GM19452 (cell line): ENCODE measurements at regions not wholly inside any gene's neighbourhood (a gene's known extent, or its start where the extent isn't known, plus 50 kb on each side); places are given as distances from the start of the nearest gene placed in this dataset.
"Not testable (repeated sequence)": the region's sequence is repeated elsewhere in the genome, so short reads cannot be mapped to it uniquely, and the experiment has no call there.

Experiments
- ATAC-seq: cut with Tn5 transposase; IDR thresholded peaks from one replicate; pipeline ENCODE4 v1.9.1; 2021; ENCODE audit not compliant: unreplicated experiment

DNA sequence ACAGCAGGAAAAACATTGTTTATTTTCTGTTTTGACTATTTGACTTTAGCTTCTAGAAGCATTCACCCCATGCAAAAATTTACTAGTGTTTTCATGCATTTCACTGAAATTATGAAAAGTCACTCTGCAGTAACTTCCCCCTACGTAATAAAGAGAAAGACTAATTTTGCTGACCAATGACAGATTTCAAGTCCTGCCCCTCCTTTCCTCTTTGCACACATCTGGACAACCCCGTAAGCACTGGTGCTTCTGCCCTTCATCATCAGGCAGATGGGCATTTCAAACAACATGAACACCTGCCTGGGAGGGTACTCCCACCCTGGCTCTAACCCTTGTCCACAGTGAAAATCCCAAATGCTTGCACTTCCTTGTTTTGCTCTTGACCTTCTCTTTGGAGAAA is 815.0 kb upstream of the ID2 start:
- ATAC-seq: no peak

DNA sequence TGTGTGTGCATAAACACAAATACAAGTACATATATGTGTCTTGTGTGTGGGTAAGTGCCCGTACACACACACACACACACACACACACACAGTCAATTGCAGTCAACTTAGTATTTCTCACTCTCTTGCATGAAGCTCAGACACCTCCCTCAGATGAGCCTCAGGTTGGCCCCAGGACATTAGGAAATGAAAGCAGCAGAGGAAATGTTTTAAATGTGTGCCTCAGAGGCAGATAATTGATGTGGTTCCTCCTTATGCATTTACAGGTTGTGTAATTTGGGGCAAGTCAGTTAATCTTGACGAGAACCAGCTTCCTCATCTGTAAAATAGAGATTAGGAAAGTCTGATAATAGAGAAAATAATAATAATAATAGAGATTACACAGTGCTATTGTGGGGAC is 814.0 kb upstream of the ID2 start:
- ATAC-seq: no peak

GRCh38 chr2:7868836-7869235 is 813.0 kb upstream of the ID2 start:
- ATAC-seq: no peak

DNA sequence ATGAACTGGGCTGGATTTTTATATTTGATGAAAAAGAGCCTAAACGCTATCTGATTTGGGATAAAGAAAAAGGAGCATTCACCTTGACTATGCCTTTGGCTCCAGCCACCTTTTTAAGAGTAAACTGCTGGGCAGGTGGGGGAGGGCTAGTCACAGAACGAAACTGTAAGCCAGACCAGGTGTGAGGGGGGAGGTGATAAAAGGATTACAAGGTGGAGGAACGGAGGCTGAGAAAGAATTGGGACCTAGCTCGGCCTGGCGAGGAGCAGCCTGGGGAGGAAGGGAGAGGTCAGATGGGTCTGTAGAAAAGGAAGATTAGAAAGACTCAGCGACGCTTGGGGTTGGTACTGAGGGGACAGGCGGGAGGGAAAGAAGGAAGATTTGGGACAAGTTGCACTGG is 805.4 kb upstream of the ID2 start:
- not testable (repeated sequence) for ATAC-seq

DNA sequence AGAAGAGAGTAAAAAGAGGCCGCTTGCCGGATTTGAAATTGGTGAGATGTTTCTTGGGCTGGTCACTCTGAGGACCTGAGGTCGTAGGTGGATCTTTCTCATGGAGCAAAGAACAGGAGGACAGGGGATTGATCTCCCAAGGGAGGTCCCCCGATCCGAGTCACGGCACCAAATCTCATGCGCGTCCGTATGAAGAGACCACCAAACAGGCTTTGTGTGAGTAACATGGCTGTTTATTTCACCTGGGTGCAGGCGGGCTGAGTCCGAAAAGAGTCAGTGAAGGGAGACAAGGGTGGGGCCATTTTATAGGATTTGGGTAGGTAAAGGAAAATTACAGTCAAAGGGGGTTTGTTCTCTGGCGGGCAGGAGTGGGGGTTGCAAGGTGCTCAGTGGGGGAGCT is 803.6 kb upstream of the ID2 start:
- not testable (repeated sequence) for ATAC-seq

DNA sequence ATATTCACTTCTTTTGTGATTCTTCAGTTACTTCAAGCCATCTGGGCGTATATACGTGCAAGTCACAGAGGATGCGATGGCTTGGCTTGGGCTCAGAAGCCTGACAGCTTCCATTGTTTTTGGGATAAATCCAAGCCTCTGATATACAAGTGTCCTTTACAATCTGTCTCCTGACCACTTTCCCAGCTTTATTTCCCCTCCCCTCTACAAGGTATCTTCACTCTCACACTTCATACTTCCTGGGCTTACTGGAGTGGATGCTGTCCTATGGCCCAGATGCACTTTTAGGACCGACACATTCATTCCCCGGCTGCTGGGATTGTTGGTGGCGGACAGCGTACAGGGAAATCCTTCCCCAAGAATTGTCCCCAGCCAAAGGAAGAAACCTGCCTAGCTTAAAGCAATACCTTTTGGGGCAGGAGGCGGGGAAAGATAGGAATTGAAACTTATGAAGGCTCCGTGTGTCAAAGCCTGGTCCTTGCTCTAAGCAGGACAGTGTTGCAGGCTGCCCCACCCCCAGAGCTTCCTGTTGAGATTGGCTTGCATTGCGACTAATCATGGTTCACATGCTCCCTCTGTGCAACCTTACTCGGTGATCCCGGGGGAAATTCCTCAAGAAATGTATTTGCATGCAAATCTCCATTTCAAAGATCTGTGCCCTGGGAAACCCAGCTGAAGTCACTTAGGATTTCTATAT is 802.9 kb upstream of the ID2 start:
- ATAC-seq: no peak

DNA sequence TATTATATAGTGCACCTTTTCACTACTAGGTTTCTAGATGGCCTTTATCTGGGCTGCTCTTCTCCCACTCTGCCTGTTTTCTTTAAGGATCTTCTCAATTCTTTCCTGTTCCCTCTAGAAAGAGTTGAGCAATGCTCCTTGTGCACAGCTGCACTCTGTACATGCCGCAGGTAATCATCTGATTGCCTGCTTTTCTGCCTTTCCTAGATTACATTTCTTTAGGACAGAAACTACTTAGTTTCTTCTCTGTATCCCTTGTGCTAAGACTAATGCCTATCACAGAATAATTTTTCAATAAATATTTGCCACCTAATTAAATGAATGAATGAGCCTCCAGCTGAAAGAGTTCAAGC is 802.4 kb upstream of the ID2 start:
- ATAC-seq: no peak

GRCh38 chr2:7880126-7880525 is 801.7 kb upstream of the ID2 start:
- ATAC-seq: no peak

- ATAC-seq: no peak
Measured at GRCh38 chr2:7880566-7880965, 801.3 kb upstream of the ID2 start.

DNA sequence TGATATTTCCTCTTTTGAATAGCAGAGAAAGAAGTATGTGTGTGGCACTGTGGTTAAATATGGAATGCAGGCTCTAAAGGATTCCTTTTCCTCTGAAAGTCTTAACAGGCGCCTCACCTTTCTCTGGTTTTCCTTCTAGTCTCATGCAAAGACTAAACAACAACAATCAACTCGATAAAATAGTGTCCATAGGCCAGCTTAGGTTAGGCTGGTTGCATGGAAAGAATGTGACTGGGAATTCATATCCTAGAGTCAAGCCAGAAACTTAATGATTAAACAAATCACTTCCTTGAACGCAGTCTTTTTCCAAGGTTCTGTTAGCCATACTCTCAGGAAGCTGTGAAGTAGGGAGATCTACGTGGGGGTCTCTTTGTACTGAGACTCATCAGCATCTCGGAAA is 800.8 kb upstream of the ID2 start:
- ATAC-seq: no peak

- ATAC-seq: no peak
Measured at GRCh38 chr2:7881466-7881865, 800.4 kb upstream of the ID2 start.

DNA sequence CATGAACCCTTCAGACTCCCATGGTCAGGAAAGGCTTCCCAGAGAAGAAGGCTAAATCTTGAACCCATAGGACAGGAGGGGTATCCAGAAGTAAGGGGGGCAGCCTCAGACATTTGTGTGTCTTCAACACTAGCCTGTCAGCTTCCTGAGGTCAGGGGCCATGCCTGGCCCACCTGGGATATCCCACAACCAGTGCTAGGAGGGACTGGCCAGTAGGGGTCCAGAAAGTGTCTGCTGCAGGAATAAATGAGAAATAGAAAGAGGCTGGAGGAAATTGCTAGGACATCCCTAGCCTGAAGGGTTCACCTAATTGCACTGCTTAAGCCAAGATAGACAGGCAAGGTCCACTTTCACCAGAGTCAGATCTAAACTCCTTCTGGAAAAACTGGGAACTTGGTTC is 799.6 kb upstream of the ID2 start:
- ATAC-seq: no peak

DNA sequence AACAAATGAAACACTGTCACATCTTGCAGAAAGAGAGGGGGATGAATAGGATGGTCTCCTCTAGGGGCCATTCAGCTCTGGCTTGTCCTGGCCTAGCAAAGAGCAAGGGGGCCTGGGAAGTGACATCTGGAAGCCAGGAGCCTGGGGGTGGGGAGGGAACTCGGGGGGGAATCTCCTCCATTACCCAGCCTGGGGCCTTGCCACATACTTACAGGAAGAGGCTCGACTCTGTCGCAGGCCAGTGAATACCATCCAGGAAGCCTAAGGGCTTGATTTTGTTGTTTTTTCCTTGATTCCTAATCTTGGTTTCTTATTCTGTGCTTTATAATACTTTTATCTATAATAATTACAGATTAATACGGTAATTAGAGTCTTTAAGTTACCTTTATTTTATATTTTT is 797.5 kb upstream of the ID2 start:
- ATAC-seq: no peak

- ATAC-seq: no peak
Measured at GRCh38 chr2:7886666-7887065, 795.2 kb upstream of the ID2 start.

- ATAC-seq: no peak
Measured at GRCh38 chr2:7887441-7887840, 794.4 kb upstream of the ID2 start.

DNA sequence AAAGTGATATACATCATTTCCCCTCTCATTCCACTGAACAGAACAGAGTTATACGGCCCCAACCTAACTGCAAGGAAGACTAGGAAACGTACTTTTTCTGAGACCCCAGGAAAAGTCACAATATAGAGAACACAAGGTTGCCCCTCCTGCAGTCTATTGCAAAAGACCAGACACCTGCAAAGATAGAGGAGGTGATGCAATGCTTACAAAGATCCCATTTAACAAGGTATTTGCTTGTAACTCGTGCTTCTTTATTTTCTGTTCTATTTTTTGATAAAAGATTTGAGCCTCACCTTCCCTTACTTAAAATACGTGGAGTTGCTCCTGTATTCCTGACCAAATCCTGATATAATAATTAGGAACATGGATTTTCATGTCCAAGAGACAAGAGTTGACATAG is 793.0 kb upstream of the ID2 start:
- ATAC-seq: no peak

DNA sequence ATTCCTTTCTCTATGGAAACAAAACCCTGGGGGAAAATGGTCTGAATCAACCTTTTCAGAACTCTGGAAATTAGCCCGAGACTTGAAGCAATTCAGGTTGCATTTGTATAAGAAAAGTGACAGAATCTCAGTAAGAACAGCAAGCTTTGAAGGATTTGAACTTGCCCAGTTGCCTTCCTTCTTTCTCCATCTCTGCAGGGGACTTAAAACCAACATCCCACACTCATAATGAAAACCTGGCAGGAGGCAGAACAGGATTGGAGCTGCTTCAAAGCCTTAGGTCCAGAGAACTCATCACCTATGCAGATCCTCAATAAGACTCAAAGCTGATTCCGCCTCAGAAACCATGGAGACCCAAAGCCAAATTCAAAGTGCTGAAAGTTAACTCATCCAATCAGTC is 790.5 kb upstream of the ID2 start:
- ATAC-seq: no peak

GRCh38 chr2:7895289-7895688 is 786.6 kb upstream of the ID2 start:
- no peak for ATAC-seq

DNA sequence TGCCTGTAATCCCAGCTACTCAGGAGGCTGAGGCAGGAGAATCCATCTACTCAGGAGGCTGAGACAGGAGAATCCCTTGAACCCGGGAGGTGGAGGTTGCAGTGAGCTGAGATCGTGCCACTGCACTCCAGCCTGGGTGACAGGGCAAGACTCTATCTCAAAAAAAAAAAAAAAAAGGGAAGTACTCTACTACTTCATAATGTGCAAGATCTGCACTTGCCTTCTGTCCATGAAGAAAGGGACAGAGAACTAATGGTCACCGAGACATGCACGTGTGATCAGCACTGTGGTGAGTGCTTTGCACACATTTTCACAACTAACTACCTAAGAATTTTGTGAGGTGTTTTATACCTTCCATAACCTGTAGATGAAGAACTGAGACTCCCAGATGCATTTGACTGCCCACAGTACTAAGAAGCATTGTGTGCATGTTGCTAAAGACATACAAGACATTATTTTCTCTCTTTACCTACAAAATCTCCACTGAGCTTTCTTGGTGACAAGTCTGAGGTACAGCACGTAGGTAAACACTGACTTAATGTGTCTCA is 784.8 kb upstream of the ID2 start:
- ATAC-seq: no peak

DNA sequence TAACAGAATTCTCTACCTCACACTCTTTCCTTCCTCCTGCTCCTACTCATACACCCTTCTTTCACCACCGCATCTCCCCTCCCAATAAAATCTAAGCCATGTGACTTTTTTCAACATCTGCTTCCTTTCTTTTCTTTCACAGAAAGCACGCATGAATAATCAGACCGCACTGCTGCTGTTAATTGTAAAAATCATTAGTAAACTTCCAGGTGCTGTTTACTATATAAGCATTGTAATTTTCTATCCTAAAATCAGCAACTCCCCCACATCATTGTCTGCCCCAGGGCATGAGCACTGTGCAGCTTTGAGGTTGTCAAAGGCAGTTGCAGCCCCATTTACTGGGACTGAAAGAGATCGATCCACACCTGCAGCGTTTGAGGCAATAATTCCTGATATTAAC is 782.6 kb upstream of the ID2 start:
- ATAC-seq: no peak

DNA sequence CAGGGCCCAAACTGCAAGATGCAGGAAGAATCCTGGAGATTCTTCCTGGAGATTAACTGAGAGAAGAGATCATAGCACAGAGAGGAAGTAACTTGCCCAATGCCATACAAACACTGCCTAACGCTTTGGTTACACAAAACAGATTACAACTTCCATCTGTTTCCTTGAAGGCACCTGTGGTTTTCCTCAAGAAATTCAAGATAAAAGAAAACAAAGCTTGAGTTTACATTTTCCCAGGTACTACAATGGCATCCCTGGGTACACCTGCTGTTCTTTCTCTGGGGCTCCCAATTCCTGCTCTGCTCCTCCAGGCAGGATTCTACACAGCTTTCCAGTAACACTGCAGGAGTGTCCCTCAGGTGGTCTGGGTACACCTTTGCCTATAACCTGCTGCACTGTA is 781.9 kb upstream of the ID2 start:
- no peak for ATAC-seq

DNA sequence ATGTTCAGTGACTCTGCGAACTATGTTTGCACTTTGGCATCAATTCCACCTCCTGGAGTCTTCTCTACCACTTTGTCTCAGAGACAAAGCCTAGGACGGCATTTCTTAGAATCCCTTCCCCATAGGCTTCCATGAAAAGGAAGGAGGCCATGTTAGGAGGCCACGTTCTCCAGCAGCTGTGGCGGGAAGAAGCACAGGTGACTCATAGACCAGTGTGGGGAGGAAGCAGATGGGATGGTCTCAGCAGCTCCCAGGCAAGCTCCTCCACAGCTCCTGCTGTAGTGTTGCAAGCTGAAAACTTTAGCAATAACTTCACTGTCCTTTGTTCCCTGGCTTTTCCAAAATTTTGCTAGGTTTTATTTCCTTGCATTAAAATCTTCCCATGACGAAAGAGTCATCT is 781.3 kb upstream of the ID2 start:
- ATAC-seq: no peak

GRCh38 chr2:7902251-7902765 is 779.5 kb upstream of the ID2 start:
- no peak for ATAC-seq
